Thoracic aorta (tissue), 2 donors: ENCODE measurements at regions not wholly inside any gene's neighbourhood (a gene's known extent, or its start where the extent isn't known, plus 50 kb on each side); places are given as distances from the start of the nearest gene placed in this dataset.

Source experiments
- ATAC-seq: fragments of 150-250 bp; one replicate; pipeline ENCODE4 v1.8.0; 2017; ENCODE audit warnings: low read depth; ENCODE audit not compliant: insufficient number of reproducible peaks, low FRiP score
- DNase-seq: peaks from one replicate; pipeline ENCODE4 v3.0.0-alpha.2; 2020; ENCODE audit warnings: low spot score
- H3K27ac ChIP-seq, 2 donors: fragments of 200-600 bp; sonication (generic); 1 replicate in 1 of 2; 2 replicates in 1 of 2; pipeline ENCODE4 v1.5.1; 2016; ENCODE audit warnings: mild to moderate bottlenecking in 2 of 2, moderate library complexity in 2 of 2
- H3K27me3 ChIP-seq: fragments of 200-600 bp; sonication (generic); replicated peaks from 2 replicates; pipeline ENCODE4 v1.6.0; 2016; ENCODE audit warnings: mild to moderate bottlenecking; ENCODE audit not compliant: insufficient read depth
- H3K36me3 ChIP-seq: fragments of 200-600 bp; sonication (generic); one replicate; pipeline ENCODE4 v1.5.1; 2016
- H3K4me1 ChIP-seq, 2 donors: fragments of 200-600 bp; sonication (generic); 1 replicate in 1 of 2; 2 replicates in 1 of 2; pipeline versions ENCODE4 v1.5.1 to v1.6.0; 2016; ENCODE audit warnings: low read depth in 2 of 2, mild to moderate bottlenecking in 1 of 2; ENCODE audit not compliant: control insufficient read depth in 1 of 2
- H3K4me3 ChIP-seq: fragments of 200-600 bp; sonication (generic); 2 replicates; pipeline ENCODE4 v1.5.1; 2016; ENCODE audit warnings: mild to moderate bottlenecking
- H3K9me3 ChIP-seq: fragments of 200-600 bp; sonication (generic); 2 replicates; pipeline ENCODE4 v1.5.1; 2016
- TF ChIP-seq, protein P1 (sequence below): fragments of 200-600 bp; sonication (generic); IDR thresholded peaks from one replicate; pipeline ENCODE4 v1.5.1; 2019; ENCODE audit warnings: antibody characterized with exemption

- Histone ChIP-seq H3K36me3 (no peaks in the 10 kb centered on the region), H3K27me3 (no peaks in the 10 kb centered on the region), H3K9me3 (no peaks in the 10 kb centered on the region), H3K4me3 (no peak overlapping the region), H3K27ac (no peak overlapping the region), H3K4me1 (no peaks in the 10 kb centered on the region)
- TF ChIP-seq, protein P1, sequence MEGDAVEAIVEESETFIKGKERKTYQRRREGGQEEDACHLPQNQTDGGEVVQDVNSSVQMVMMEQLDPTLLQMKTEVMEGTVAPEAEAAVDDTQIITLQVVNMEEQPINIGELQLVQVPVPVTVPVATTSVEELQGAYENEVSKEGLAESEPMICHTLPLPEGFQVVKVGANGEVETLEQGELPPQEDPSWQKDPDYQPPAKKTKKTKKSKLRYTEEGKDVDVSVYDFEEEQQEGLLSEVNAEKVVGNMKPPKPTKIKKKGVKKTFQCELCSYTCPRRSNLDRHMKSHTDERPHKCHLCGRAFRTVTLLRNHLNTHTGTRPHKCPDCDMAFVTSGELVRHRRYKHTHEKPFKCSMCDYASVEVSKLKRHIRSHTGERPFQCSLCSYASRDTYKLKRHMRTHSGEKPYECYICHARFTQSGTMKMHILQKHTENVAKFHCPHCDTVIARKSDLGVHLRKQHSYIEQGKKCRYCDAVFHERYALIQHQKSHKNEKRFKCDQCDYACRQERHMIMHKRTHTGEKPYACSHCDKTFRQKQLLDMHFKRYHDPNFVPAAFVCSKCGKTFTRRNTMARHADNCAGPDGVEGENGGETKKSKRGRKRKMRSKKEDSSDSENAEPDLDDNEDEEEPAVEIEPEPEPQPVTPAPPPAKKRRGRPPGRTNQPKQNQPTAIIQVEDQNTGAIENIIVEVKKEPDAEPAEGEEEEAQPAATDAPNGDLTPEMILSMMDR = no peak
- ATAC-seq = no peak
- no peak for DNase-seq
Measured at GRCh38 chr9:31071606-31072286, 1312.7 kb upstream of the ACO1 start.

DNA sequence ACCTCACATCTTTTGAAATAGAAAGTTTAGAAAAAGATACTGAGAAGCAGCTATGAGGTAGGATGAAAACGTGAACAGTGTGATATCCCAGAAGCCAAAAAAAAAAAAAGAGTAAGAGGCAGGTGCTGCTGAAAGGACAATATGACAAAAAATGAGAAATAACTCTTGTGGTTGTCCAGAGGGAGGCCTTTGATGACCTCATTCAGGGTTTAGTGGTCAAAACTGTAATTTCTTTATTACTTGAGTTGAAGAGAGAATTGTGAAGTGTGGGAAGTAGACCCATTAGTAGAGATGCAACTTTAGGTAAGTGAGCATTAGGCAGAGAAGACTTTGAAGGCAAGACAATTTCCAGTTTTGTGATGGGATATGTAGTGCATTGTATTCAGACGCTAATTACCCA is 1306.3 kb upstream of the ACO1 start:
- Histone ChIP-seq H3K36me3 (no peaks in the 10 kb centered on the region), H3K4me1 (no peaks in the 10 kb centered on the region), H3K9me3 (no peaks in the 10 kb centered on the region), H3K27ac (no peak overlapping the region), H3K27me3 (no peaks in the 10 kb centered on the region), H3K4me3 (no peak overlapping the region)
- DNase-seq (no peak), ATAC-seq (no peak)
- TF ChIP-seq, protein P1 = no peak

GRCh38 chr9:31084350-31084749 is 1300.1 kb upstream of the ACO1 start:
- Histone ChIP-seq H3K36me3 (no peaks in the 10 kb centered on the region), H3K27ac (no peak overlapping the region), H3K4me1 (no peaks in the 10 kb centered on the region), H3K4me3 (no peak overlapping the region), H3K27me3 (no peaks in the 10 kb centered on the region), H3K9me3 (no peaks in the 10 kb centered on the region)
- ATAC-seq (no peak), DNase-seq (no peak)
- TF ChIP-seq, protein P1 = no peak

DNA sequence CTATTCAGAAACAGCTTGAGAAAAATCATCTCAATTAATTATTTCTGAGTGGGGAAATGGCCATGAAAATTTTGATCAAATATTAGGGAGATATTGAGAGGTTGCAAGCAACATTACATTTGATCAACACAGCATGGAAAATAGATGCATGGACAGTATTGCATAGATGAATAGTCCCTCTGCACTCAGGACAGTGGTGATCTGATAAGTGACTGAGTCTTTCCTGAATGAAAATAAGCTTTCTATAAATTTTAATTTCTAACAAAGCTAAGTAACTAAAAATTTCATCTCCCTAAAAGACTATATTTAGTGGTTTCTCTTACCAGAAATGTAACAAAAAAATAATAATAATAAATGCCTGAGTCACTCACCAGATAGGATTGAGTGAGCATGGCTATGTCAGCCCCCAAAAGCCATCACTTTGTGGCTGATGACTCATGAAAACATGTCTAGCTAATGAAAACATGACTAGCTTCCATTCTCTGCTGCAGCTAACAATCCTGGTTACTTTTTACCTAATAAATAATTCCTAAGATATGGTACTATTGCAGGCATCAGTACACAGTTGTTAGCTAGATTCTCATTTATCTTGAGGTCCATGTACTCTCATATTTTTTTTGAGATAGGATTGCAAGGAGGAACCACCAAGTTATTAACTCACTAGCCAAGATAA is 1294.8 kb upstream of the ACO1 start:
- no peaks in the 10 kb centered on the region for H3K27me3 ChIP-seq
- DNase-seq (no peak), ATAC-seq (no peak)
- TF ChIP-seq, protein P1 = no peak
- no peaks in the 10 kb centered on the region for H3K4me1 ChIP-seq
- no peak overlapping the region for H3K27ac ChIP-seq
- H3K9me3 ChIP-seq = no peaks in the 10 kb centered on the region
- H3K36me3 ChIP-seq = no peaks in the 10 kb centered on the region
- H3K4me3 ChIP-seq = no peak overlapping the region

DNA sequence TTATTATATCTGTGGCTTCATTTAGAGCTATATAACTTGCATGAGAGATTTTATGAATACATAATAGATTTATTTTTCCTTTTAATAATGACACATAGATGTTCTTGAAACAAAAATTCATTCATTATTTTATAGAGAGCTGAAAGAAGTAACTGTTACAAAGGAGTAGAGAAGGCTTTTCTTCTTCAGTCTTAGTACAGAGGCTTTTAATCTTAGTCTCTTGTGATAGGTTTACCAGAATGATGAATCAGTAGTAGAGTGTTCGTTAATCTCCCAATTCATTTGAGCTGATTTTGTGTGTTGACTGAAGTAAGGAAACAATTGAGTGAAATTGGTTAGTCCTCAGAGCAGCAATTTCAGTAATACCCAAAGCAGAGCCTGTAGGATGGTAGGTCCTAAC is 1284.1 kb upstream of the ACO1 start:
- no peaks in the 10 kb centered on the region for H3K9me3 ChIP-seq
- TF ChIP-seq, protein P1 = no peak
- no peak overlapping the region for H3K4me3 ChIP-seq
- no peaks in the 10 kb centered on the region for H3K27me3 ChIP-seq
- H3K4me1 ChIP-seq = no peaks in the 10 kb centered on the region
- ATAC-seq (no peak), DNase-seq (no peak)
- no peak overlapping the region for H3K27ac ChIP-seq
- H3K36me3 ChIP-seq = no peaks in the 10 kb centered on the region
